IMR-90 (cell line): ENCODE measurements at regions not wholly inside any gene's neighbourhood (a gene's known extent, or its start where the extent isn't known, plus 50 kb on each side); places are given as distances from the start of the nearest gene placed in this dataset.
A peak's percentile ranks its signal among the peaks of the same experiment; 100 is the strongest.

Source experiments
- ATAC-seq: fragments of 200-7000 bp; cut with Tn5 transposase; 2 replicates; pipeline ENCODE4 v1.9.1; 2020; ENCODE audit warnings: low read depth, mild to moderate bottlenecking, moderate library complexity
- BruUV-seq: library from RNA; stranded (reverse); fragments of 400-500 nt; replicated peaks from 2 replicates; lab custom pipeline; 2021; lab: Mats Ljungman, UMichigan
- CTCF ChIA-PET: fragments of 300-600 bp; formaldehyde crosslinking; extraction: SDS; loops from one replicate; lab custom pipeline; 2021; ENCODE audit warnings: antibody characterized with exemption; lab: Yijun Ruan, JAX
- POLR2A ChIA-PET: fragments of 300-600 bp; sonication (Branson Sonifier 250); formaldehyde crosslinking; loops from one replicate; lab custom pipeline; 2022; ENCODE audit warnings: antibody characterized with exemption; ENCODE audit not compliant: unreplicated experiment; lab: Charles Lee
- DNase-seq: peaks from one replicate; pipeline ENCODE4 v3.0.0; 2013
- H2AFZ ChIP-seq: replicated peaks from 2 replicates; pipeline ENCODE3; 2013; ENCODE audit warnings: low read length, mild to moderate bottlenecking; ENCODE audit not compliant: poor library complexity
- H2AK5ac ChIP-seq: 2 replicates; pipeline ENCODE4 v1.6.1; 2013; ENCODE audit warnings: low read depth, low read length, inconsistent platforms
- H2AK9ac ChIP-seq: replicated peaks from 2 replicates; pipeline ENCODE3; 2013; ENCODE audit warnings: mild to moderate bottlenecking, low read depth, low read length, moderate library complexity; ENCODE audit not compliant: poor library complexity
- H2BK120ac ChIP-seq: 2 replicates; pipeline ENCODE4 v1.6.1; 2013; ENCODE audit warnings: low read depth, low read length, inconsistent platforms
- H2BK15ac ChIP-seq: 3 replicates; pipeline ENCODE4 v1.6.1; 2013; ENCODE audit warnings: low read depth, low read length, inconsistent platforms
- H2BK20ac ChIP-seq: 2 replicates; pipeline ENCODE4 v1.6.1; 2013; ENCODE audit warnings: low read depth, mild to moderate bottlenecking, inconsistent platforms, low read length, moderate library complexity
- H2BK5ac ChIP-seq: 2 replicates; pipeline ENCODE4 v1.6.1; 2013; ENCODE audit warnings: mild to moderate bottlenecking, low read depth, low read length, inconsistent platforms; ENCODE audit not compliant: poor library complexity, severe bottlenecking
- H3K14ac ChIP-seq: replicated peaks from 2 replicates; pipeline ENCODE4 v1.6.1; 2013; ENCODE audit warnings: low read depth, low read length, inconsistent platforms
- H3K18ac ChIP-seq: 2 replicates; pipeline ENCODE4 v1.6.1; 2013; ENCODE audit warnings: low read depth, low read length, control low read depth
- H3K23ac ChIP-seq: 2 replicates; pipeline ENCODE4 v1.6.1; 2013; ENCODE audit warnings: low read depth, low read length, inconsistent platforms
- H3K27ac ChIP-seq: 2 replicates; pipeline ENCODE4 v1.5.1; 2013; ENCODE audit warnings: mild to moderate bottlenecking, control low read depth, low read length; ENCODE audit not compliant: insufficient read depth
- H3K27me3 ChIP-seq: 2 replicates; pipeline ENCODE4 v1.6.1; 2013; ENCODE audit warnings: low read length; ENCODE audit not compliant: control insufficient read depth, insufficient read depth
- H3K36me3 ChIP-seq: 2 replicates; pipeline ENCODE4 v1.6.1; 2013; ENCODE audit warnings: low read length, mixed read lengths; ENCODE audit not compliant: control insufficient read depth, insufficient read depth
- H3K4ac ChIP-seq: 2 replicates; pipeline ENCODE4 v1.6.1; 2013; ENCODE audit warnings: low read depth, low read length, inconsistent platforms
- H3K4me1 ChIP-seq: 2 replicates; pipeline ENCODE4 v1.6.1; 2013; ENCODE audit warnings: low read length, mixed read lengths; ENCODE audit not compliant: control insufficient read depth, insufficient read depth
- H3K4me2 ChIP-seq: 2 replicates; pipeline ENCODE4 v1.6.1; 2013; ENCODE audit warnings: low read depth, mild to moderate bottlenecking, control low read depth, low read length, moderate library complexity
- H3K4me3 ChIP-seq: 2 replicates; pipeline ENCODE4 v1.5.1; 2013; ENCODE audit warnings: low read depth, mild to moderate bottlenecking, control low read depth, low read length, moderate library complexity; ENCODE audit not compliant: insufficient read depth
- H3K56ac ChIP-seq: 2 replicates; pipeline ENCODE4 v1.6.1; 2013; ENCODE audit warnings: low read length, inconsistent platforms; ENCODE audit not compliant: insufficient read depth; ENCODE audit errors: extremely low read depth
- H3K79me1 ChIP-seq, 2 experiments: 2 replicates each; pipeline ENCODE4 v1.6.1; 2013; ENCODE audit warnings: low read length in 2 of 2, inconsistent platforms in 1 of 2, low read depth in 1 of 2
- H3K9ac ChIP-seq: 2 replicates; pipeline ENCODE4 v1.6.1; 2013; ENCODE audit warnings: low read depth, low read length, control low read depth
- H3K9me1 ChIP-seq: 2 replicates; pipeline ENCODE4 v1.6.1; 2013; ENCODE audit warnings: low read length, inconsistent platforms; ENCODE audit not compliant: insufficient read depth
- H3K9me3 ChIP-seq: 2 replicates; pipeline ENCODE4 v1.6.1; 2013; ENCODE audit warnings: low read length; ENCODE audit not compliant: control insufficient read depth, insufficient read depth
- H4K20me1 ChIP-seq: 2 replicates; pipeline ENCODE4 v1.6.1; 2013; ENCODE audit warnings: low read length, inconsistent platforms; ENCODE audit not compliant: insufficient read depth
- H4K5ac ChIP-seq: 2 replicates; pipeline ENCODE4 v1.6.1; 2013; ENCODE audit warnings: mild to moderate bottlenecking, low read depth, low read length, control low read depth
- H4K8ac ChIP-seq, 2 experiments: 2 replicates each; pipeline ENCODE4 v1.6.1; 2013; ENCODE audit warnings: low read depth in 2 of 2, low read length in 2 of 2, control low read depth in 1 of 2, inconsistent platforms in 1 of 2
- H4K91ac ChIP-seq: 2 replicates; pipeline ENCODE4 v1.6.1; 2013; ENCODE audit warnings: low read depth, low read length, inconsistent platforms; ENCODE audit not compliant: insufficient read depth
- CEBPB ChIP-seq: IDR thresholded peaks from 2 replicates; pipeline ENCODE4 v1.6.1; 2012; ENCODE audit warnings: low read depth, low read length, improper control_type of control experiment
- FOS ChIP-seq: fragments of 150-350 bp; IDR thresholded peaks from 2 replicates; pipeline ENCODE4 v1.6.1; 2016; ENCODE audit warnings: low read depth, low read length
- MAFK ChIP-seq: IDR thresholded peaks from 2 replicates; pipeline ENCODE4 v1.6.1; 2012; ENCODE audit warnings: low read depth, low read length, improper control_type of control experiment
- dilution Hi-C: fragments of 300-500 bp; cut with HindIII; formaldehyde crosslinking; loops from one replicate; pipeline ENCODE4 v1.14.3; 2018; ENCODE audit warnings: low sequenced_read_pairs; ENCODE audit not compliant: unreplicated experiment
- in situ Hi-C: fragments of 300-500 bp; cut with MboI; formaldehyde crosslinking; loops from 3 replicates; pipeline ENCODE4 v1.14.3; 2019; ENCODE audit warnings: low sequenced_read_pairs, inconsistent platforms, mixed read lengths
- intact Hi-C: fragments of 100-400 bp; cut with micrococcal nuclease; formaldehyde crosslinking; loops from 2 replicates; pipeline ENCODE4 v1.10.0; 2022

DNA sequence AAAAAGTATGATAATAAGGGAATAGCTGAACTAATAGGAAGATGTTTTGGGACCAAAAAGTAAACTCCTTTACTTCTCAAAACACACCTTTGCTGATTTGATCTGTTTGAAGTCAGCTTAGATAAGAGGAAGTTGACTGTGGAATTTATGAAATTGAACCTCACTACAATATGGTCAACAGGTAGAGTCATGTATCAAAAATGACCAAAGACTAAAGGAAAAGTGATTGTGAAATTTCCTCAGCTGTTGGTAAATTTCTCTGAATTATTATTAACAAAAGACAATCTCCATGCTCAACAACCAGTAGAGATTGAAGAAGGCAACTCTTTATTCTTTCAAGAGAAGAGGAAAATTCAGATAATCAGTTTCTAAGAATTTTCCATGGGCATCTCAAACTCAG lies 826.5 kb downstream of the KCNA4 start:
- Histone ChIP-seq H2AK5ac (no peak overlapping the region), H4K20me1 (no peaks in the 10 kb centered on the region), H2BK20ac (no peak overlapping the region), H3K9me3 (no peaks in the 10 kb centered on the region), H3K4ac (no peak overlapping the region), H2AFZ (no peak overlapping the region), H3K56ac (no peak overlapping the region), H2BK5ac (no peak overlapping the region), H2AK9ac (no peak overlapping the region), H4K5ac (no peak overlapping the region), H3K4me3 (no peak overlapping the region), H4K91ac (no peak overlapping the region), H2BK15ac (no peak overlapping the region; the same call in 2 of the 3 replicates), H3K14ac (no peak overlapping the region), H4K8ac (peak overlapping the region in 1 of 2 experiments; percentile 32; a peak in 1 of 4 replicates), H3K4me2 (no peak overlapping the region), H3K18ac (no peak overlapping the region), H3K23ac (no peak overlapping the region), H3K27ac (no peak overlapping the region), H2BK120ac (no peak overlapping the region), H3K36me3 (no peaks in the 10 kb centered on the region), H3K9me1 (no peaks in the 10 kb centered on the region), H3K27me3 (no peaks in the 10 kb centered on the region), H3K4me1 (peaks cover 4% of the 10 kb centered on the region), H3K79me1 (no peaks in the 10 kb centered on the region), H3K9ac (no peak overlapping the region)
- no TSS peak for BruUV-seq
- no peak for DNase-seq
- ATAC-seq = no peak
- intact Hi-C loops (loop anchor here (10.0 kb wide), 1 partner anchor 54 kb away; no protein-coding TSS in a partner anchor), dilution Hi-C loops (no loop called here), in situ Hi-C loops (no loop called here)
- ChIA-PET POLR2A (no interaction called here), CTCF (no interaction called here)
- TF ChIP-seq MAFK (no peak), FOS (no peak), CEBPB (peak; percentile 54)
